HG02870 (cell line): ENCODE measurements at regions not wholly inside any gene's neighbourhood (a gene's known extent, or its start where the extent isn't known, plus 50 kb on each side); places are given as distances from the start of the nearest gene placed in this dataset.
"Not testable (repeated sequence)": the region's sequence is repeated elsewhere in the genome, so short reads cannot be mapped to it uniquely, and the experiment has no call there.

Source experiments
- ATAC-seq: cut with Tn5 transposase; IDR thresholded peaks from one replicate; pipeline ENCODE4 v1.9.1; 2021; ENCODE audit warnings: mild to moderate bottlenecking, moderate library complexity; ENCODE audit not compliant: unreplicated experiment

DNA sequence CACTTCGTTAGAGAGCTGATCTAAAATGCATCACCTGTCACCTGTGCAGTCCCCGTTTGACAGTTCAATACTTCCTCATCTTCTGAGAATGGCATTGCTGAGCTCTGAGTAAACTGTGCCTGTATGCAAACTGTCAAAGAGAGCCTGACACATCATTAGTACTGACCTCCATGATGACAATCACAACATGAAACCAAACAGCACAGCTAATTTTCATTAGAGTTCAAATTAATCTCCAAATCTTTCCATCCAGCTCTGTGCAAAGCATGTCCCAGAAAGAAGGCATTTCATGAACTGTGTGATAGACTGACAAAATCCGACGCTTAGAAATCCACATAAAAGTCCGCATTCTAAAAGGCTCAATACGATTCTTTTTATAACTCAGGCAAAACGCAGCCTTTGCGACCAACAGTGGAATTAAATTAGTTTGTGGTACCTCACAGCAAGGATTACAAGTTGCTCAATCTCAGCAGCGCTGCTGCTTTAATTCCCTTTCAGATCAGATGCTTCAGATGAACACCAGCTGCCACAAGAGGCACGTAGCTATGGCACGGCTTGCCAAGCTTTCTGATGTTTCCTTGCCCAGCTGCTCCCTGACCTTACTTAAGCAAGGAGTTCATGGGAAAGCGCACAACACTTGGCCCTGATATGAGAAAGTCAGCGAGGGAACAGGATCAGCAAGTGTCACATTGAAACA is 765.5 kb upstream of the PRMT6 start:
- no peak for ATAC-seq

DNA sequence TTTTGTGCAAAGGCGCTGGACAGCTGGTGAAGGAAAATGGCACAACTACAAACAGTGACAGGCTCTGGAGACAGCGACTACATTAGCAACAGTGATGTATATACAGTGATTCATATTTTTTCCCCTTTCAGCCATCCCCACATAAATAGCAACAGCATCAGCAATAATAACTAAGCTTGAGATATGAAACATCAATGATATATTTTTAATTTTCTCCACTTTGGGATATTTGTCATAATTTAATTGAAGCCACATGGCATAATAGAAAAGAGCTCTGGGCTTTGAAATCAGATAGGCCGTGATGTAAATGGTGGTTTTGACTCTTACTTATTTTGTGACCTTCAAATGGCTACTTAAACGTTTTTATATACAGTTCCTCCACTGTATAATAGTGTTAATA is 764.3 kb upstream of the PRMT6 start:
- no peak for ATAC-seq

DNA sequence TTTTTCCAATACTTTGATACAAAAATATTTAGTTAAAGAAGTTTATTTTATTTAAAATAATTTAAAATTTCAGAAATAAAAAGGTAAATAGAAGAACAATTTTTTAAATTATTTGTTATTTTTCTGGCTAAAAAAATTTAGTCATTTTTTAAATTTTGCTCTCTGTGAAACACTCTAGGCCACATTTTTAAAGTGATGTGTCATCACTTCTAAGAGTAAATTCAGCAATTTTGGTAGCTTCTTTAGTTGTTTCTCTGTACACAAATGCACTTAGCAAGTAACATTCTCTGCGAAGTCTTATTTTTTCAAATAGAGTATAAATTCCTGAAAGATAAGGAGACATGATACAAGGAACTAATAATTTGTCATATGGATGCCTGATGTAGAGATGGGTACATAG is 760.0 kb upstream of the PRMT6 start:
- ATAC-seq = no peak

DNA sequence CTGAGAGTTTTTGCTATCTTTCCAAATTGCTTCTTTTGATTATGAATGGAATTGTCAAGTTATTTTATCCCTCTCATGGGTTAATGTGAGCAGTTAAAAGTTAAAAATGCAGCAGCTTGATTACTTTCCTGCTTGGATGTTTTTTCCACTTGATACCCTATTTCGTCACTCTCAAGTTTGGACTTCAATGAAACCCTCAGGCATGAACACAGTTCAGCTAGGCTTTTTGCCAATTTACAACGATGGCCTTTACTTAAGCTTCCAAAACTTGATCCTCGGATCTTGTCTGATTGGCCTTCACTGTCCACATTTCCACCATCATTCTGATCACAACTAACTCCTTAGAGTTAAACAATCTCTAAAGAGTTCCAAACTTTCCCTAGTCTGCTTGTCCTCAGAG is 752.4 kb upstream of the PRMT6 start:
- no peak for ATAC-seq

DNA sequence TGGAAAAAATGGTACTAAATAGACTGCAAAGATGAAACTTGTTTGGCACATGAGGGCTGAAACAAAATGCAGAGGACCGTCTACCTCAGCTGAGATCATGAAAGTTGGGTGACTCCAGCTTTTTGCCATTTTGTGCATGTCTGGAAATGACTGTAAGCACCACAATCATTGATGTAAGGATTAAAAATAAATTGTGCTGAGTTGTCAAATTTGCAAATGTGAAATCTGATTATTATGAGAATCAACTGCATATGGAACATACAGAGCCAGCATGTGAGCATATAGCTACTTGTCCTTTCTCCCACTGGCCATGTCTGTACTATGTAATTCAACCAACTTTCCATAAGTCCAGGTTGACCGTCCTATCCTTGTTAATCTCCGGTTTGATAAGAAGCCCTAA is 736.9 kb upstream of the PRMT6 start:
- no peak for ATAC-seq

DNA sequence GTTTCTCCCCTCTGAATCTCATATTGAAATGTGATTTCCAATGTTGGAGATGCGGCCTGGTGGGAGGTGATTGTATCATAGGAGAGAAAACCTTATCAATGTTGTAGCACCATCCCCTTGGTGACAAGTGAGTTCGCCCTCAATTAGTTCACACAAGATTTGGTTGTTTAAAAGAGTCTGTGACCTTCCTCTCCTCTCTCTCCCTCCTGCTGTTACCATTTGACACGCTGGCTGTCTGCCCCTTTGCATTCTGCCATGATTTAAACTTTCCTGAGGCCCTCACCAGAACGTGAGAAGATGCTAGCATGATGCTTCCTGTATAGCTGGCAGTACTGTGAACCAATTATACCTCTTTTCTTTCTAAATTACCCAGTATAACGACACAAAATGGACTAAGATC is 730.9 kb upstream of the PRMT6 start:
- no peak for ATAC-seq

DNA sequence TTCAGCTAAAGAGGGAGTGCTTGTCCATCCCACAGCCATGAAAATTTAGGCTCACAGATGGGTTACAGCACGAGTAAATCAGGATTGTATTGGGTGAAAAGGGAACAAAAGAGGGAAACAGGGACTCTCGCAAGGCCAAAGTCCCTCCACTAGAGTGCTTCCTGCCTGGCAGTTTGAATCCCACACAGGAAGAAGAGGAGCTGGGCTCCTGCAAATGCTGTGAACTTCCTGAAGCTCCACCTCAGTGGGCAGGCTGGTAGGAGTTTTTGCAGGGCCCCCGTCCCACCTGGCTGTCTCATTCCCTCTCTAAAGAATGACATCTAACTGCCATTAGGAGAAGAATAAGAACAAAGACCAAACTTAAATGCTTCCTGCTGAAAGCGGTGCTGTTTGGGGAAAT is 712.0 kb upstream of the PRMT6 start:
- ATAC-seq = no peak

DNA sequence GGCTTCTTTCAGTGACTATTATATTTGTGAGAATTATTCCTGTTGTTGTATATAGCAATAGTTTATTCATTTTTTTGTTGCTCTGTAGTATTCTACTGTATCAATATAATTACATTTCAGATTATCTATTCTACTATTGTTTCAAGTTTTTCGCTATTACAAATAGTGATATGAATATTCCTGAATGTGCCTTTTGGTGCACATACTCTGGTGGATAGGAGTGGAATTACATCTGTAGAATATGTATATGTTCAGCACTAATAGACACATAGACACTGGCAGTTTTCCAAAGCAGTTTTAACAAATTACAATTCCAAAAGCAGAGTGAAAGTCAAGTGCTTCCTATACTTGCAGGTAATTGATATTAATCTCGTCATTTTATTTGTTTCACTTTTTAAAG is 696.2 kb upstream of the PRMT6 start:
- ATAC-seq = no peak

DNA sequence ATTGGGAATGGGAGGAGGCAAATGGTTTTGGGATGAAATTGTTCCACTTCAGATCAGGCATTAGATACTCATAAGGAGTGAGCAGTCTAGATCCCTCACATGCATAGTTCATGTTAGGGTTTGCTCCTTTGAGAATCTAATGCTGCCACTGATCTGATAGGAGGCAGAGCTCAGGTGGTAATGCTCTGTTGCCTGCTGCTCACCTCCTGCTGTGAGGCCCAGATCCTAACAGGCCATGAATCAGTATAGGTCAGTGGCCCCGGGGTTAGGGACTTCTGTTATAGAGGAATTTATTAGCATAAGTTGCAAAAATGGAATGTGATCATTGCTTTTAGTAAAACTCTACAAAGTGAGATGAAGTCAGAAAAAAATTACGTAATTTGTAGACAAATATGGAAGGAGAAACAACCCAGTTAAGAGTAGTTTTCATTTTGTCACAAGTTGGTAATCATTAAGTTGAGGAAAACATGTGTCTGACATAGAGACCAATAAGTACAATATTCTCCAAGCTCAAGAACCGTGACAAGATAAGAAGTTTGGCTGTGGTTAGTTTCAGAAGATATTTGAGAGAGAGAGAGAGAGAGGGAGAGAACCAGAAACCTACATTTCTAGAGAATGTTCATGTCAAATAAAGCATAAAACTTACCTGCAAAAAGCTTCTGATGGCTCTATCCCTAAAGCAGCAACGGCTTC is 689.7 kb upstream of the PRMT6 start:
- ATAC-seq = no peak

DNA sequence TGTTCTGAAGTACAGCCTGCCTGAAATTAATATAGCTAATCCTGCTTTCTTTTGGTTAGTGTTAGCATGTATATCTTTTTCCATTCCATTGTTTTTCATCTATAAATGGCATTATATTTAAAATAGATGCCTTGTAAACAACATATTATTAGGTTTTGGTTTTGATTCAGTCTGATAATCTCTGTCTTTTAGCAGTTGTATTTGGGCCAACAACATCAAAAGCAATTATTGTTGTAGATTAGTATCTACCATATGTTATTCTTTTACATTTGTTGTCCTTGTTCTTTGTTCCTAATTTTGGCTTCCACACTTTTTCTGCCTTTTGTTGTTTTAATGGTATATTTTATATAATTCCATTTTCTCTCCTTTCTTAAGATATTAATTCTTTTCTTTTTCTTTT is 678.2 kb upstream of the PRMT6 start:
- ATAC-seq = no peak

DNA sequence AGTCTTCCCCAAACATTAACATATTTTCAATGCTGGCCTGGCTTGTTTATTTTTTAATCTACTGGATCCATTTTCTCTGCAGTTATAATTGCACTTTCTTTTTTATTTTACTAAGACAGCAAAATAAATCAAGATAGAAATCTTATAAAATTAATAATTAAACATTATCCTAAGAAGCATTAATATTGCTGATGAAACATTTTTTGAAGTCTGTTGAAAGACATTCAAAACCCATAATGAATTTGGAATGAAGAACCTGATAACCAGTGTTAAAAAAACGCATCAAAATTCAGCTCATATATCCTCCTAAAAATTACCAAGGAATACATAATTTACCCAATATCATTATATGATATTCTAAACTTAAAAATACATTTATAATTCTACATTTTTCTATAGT is 675.7 kb upstream of the PRMT6 start:
- ATAC-seq = no peak

DNA sequence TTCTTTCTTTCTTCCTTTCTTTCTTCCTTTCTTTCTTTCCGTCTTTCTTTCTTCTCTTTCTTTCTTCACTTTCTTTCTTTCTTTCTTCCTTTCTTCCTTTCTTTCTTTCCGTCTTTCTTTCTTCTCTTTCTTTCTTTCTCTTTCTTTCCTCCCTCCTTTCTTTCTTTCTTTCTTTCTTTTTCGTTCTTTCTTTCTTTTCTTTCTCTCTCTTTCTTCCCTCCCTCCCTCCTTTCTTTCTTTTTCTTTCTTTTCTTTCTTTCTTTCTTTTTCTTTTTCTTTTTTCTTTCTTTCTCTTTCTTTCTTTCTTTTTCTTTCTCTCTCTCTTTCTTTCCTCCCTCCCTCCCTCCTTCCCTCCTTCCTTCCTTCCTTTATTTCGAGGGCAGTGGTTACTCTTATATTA is 667.3 kb upstream of the PRMT6 start:
- not testable (repeated sequence) for ATAC-seq

DNA sequence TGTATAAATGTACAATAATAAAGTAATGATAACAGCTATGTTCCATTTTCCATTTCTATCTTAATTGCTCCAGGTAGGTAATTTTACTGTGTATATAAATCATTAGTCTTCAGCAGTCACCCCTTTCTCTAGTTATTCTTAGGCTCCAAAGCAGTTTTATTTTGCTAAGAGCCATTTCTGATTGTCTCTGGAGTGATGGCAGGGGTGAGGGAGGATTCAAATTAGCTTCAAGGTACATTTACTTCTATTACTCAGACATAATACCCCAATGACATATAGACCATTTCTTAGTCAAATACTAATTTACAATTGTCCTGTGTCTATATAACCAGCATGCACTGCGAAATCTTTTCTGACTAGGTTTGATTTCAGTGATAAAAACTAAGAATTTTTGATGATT is 663.4 kb upstream of the PRMT6 start:
- no peak for ATAC-seq

DNA sequence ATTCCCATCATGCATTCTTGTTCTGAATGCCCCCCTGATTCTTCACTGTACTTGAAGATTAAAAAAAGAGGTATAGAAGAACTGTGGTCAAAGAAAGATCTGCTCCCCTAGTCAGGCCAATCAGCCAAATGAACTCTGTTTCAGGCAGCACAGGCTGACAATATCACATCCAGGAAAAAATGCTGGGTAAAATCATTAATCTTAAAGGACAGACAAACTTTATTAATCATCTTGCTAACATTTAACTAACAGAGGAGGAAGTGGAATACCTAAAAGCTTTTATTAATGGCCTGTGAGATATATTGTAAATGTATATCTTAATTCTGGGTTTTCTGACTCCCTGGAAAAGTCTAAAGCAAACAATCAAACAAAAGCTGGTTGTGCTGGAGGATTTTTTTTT is 660.5 kb upstream of the PRMT6 start:
- no peak for ATAC-seq

DNA sequence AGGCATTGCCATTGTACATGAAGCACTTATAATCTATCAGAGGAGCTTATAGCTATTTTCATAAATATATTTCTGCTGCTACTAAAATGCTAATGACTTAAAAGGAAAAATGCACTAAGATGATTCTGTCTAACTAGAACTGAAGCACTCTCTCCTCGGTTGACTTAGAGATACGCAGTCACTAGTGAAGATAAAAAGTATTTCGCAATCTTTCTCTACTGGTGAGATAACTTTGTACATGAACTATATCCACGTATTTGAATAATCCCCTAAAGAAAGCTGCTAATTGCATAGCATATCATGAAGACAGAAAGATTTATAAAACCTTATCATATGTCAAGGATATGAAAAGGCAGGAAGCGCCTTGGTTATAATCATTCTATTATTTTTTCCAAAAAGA is 658.1 kb upstream of the PRMT6 start:
- ATAC-seq = no peak

DNA sequence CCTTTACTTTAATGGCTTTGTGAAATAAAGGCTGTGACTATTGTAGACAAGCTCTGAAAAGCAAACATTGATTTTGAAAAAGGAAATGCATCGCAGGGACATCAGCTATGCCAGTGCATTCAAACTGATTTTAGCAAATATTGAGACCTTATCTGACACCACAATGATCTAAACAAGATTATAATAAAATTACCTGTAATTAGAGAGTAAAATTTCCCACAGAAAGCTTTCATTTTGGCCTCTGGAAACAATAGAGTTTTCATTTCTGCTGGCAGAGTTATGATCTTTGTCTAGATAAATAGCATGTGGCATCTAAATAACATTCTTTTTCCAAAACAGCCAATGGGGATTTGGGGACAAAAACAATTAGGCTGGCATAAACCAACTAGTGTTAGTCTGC is 650.4 kb upstream of the PRMT6 start:
- ATAC-seq = no peak

DNA sequence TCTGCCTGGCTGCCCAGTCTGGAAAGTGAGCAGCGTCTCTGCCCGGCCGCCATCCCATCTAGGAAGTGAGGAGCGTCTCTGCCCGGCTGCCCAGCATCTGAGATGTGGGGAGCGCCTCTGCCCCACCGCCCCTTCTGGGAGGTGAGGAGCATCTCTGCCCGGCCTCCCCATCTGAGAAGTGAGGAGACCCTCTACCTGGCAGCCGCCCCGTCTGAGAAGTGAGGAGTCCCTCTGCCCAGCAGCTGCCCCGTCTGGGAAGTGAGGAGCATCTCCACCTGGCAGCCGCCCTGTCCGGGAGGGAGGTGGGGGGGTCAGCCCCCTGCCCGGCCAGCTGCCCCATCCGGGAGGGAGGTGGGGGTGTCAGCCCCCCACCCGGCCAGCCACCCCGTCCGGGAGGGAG is 644.2 kb upstream of the PRMT6 start:
- ATAC-seq = not testable (repeated sequence)

DNA sequence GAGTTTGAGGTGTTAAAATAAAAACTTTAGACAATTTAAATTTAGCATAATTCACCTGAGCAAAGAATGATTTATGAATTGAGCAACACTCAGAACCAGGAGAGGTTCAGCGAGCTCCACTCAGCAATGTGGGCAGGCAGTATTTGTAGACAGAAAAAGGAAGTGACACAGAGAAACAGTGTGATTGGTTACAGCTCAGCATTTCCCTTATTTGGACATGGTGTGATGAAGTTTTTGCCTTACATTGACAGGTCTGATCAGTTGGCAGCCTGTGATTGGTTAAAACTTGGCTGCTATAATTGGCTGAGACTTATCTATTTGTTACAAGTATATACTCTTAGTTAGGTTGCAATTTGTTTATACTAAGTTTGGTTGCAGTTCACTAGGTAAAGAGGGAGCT is 621.2 kb upstream of the PRMT6 start:
- no peak for ATAC-seq

DNA sequence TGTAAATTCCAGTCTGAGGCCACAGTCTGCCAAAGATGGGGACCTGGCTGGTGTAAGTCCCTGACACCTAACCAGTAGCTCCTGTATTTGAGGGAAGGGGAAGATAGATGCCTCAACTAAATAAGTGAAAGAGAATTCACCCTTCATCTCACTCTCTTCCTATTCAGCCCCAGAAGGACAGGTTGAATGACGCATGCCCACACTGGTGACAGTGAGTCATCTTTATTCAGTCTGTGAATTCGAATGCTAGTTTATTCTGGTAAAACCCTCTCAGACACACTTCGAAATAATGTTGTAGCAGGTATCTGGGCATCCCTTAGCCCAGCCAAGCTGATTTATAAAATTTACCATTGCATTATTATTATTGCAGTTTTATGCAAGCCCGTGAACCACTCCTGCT is 617.0 kb upstream of the PRMT6 start:
- no peak for ATAC-seq

DNA sequence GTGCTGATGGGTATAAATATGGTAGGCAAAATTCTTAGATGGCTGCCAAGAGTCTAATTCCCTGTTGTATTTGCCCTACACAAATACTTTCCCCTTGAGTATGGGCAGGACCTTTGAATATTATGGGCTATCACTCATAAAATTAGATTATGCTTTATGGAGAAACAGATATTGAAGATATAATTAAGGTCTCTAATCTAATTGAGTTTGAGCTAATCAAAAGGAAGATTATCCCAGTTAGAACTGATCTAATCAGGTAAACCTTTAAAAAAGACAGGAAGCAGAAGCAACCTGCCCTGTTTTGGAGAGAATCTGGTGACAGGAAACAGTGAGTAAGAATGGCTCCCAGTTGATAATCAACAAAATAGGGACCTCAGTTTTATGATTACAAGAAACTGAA is 609.0 kb upstream of the PRMT6 start:
- no peak for ATAC-seq

DNA sequence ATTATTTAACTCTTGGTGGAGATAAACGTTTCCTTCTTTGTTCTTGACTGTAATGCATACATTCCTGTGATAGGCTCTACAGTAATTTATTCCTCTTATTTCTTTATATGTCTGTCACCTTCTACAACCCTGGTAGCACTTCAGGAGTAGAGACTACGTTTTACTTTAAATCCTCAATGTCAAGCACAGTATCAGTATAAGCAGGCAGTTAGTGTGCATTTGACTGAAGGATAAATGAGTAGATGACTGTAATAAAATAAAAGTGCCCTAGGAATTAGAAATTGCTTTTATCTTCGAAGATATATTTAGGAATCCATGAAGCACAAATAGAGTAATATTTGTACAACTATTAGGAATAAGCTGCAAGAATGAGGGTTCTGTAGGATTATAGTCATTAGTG is 599.6 kb upstream of the PRMT6 start:
- no peak for ATAC-seq

DNA sequence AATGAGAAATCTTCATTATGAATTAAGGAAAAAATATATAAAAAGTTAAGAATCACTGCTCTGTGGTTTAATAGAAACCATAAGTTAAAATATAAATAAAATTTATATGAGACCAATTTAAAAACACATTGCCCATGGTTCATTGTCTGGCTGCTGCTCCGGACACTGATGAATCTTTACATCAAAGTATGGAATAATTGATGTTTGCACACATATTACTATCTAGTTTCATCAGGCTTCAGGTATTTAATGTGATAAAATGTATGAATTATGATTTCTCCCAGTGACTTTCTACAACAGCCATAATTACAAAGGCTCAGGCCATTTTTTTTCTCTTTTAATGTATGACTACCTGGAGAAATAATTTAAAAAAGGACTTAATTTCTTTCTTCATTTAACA is 599.1 kb upstream of the PRMT6 start:
- no peak for ATAC-seq

DNA sequence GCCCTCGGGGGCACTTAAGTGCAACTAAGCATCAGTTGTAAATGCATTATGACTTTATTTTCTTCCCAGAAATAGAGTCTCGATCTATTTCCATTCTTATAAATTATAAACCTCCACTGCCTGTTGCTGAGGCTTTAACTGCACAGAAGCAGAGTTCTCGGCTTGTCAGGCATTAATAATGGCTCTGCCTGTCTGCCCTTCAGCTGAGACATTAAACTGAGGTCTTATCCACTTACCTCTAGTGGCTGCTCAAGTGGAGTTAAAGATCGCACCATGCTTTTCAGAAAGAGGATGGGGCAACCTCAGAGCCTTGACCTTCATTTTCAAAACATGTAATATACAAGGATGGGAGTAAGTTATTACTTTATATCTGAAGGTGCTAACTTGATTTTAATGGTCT is 597.6 kb upstream of the PRMT6 start:
- ATAC-seq = no peak
